Fibroblast of lung (primary cell): ENCODE measurements at regions not wholly inside any gene's neighbourhood (a gene's known extent, or its start where the extent isn't known, plus 50 kb on each side); places are given as distances from the start of the nearest gene placed in this dataset.

ENCODE experiments used
- DNase-seq, 2 donors: peaks; one replicate each; pipeline versions ENCODE4 v3.0.0 to v3.0.0-alpha.2; 2010; ENCODE audit warnings: low read depth in 2 of 2
- H2AFZ ChIP-seq: 2 replicates; pipeline ENCODE4 v1.5.1; 2012; ENCODE audit warnings: low read length, control low read depth, inconsistent platforms
- H3K27ac ChIP-seq: 2 replicates; pipeline ENCODE4 v1.5.1; 2011; ENCODE audit warnings: low read length, control low read depth; ENCODE audit not compliant: insufficient read depth
- H3K27me3 ChIP-seq: 2 replicates; pipeline ENCODE4 v1.5.1; 2011; ENCODE audit warnings: mild to moderate bottlenecking, low read length; ENCODE audit not compliant: control insufficient read depth, insufficient read depth
- H3K36me3 ChIP-seq: 2 replicates; pipeline ENCODE4 v1.5.1; 2011; ENCODE audit warnings: low read length; ENCODE audit not compliant: control insufficient read depth, insufficient read depth
- H3K4me1 ChIP-seq: 2 replicates; pipeline ENCODE4 v1.5.1; 2011; ENCODE audit warnings: low read length; ENCODE audit not compliant: control insufficient read depth, insufficient read depth; ENCODE audit errors: extremely low read depth
- H3K4me2 ChIP-seq: 2 replicates; pipeline ENCODE4 v1.5.1; 2011; ENCODE audit warnings: low read length, control low read depth; ENCODE audit not compliant: insufficient read depth; ENCODE audit errors: extremely low read depth
- H3K4me3 ChIP-seq, 4 experiments: fragments of 200-600 bp in 1 of 4; sonication (generic) in 1 of 4; replicated peaks in 1 of 4; 2 replicates each; pipeline ENCODE4 v1.5.1; 2011 to 2016; ENCODE audit warnings: low read length in 4 of 4, low read depth in 3 of 4, mild to moderate bottlenecking in 3 of 4, control low read depth in 2 of 4, inconsistent platforms in 1 of 4, mixed read lengths in 1 of 4; ENCODE audit not compliant: insufficient read depth in 1 of 4; ENCODE audit errors: control extremely low read depth in 1 of 4
- H3K79me2 ChIP-seq: 2 replicates; pipeline ENCODE4 v1.5.1; 2012; ENCODE audit warnings: mild to moderate bottlenecking, low read length, inconsistent platforms; ENCODE audit not compliant: control insufficient read depth, insufficient read depth
- H3K9ac ChIP-seq: 2 replicates; pipeline ENCODE4 v1.5.1; 2011; ENCODE audit warnings: mild to moderate bottlenecking, low read length, control low read depth; ENCODE audit not compliant: insufficient read depth
- H3K9me3 ChIP-seq: 2 replicates; pipeline ENCODE4 v1.5.1; 2012; ENCODE audit warnings: low read depth, low read length; ENCODE audit not compliant: control insufficient read depth, insufficient read depth
- H4K20me1 ChIP-seq: 2 replicates; pipeline ENCODE4 v1.5.1; 2011; ENCODE audit warnings: low read length; ENCODE audit not compliant: control insufficient read depth, insufficient read depth; ENCODE audit errors: extremely low read depth
- EZH2 ChIP-seq: IDR thresholded peaks from 2 replicates; pipeline ENCODE4 v1.5.1; 2012; ENCODE audit warnings: low read length, control low read depth, mild to moderate bottlenecking; ENCODE audit errors: missing control alignments
- TF ChIP-seq, protein P1 (sequence below), 2 donors: IDR thresholded peaks in 1 of 2; conservative IDR thresholded peaks in 1 of 2; 1 replicate in 1 of 2; 2 replicates in 1 of 2; pipeline ENCODE4 v1.5.1; 2011 to 2012; ENCODE audit warnings: low read length in 2 of 2, control low read depth in 1 of 2, inconsistent platforms in 1 of 2, low read depth in 1 of 2, mild to moderate bottlenecking in 1 of 2

DNA sequence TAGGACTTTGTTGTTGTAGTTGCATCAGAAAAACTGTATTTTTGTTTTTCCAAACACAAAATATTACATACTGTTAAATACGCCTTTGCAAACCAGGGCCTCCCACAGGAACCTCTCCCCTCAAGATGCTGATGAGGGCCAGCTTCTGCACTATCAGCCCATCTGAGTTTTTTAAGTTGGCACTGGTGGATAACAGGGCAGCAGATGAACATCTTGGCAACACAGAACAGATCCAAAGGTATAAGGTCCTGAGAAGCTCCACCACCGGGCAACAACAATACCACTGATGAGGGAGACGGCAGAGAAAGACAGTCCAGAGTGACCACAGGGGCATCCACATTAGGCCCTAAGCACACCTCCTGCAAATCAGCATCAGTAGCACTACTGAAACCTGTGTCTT lies 177.7 kb downstream of the DLL1 start:
- Histone ChIP-seq H3K4me1 (no peaks in the 10 kb centered on the region), H3K4me3 (no peak overlapping the region), H3K9ac (no peak overlapping the region), H3K27ac (no peak overlapping the region), H3K9me3 (no peaks in the 10 kb centered on the region), H3K27me3 (no peaks in the 10 kb centered on the region), H2AFZ (no peak overlapping the region), H4K20me1 (no peaks in the 10 kb centered on the region), H3K36me3 (no peaks in the 10 kb centered on the region), H3K79me2 (no peaks in the 10 kb centered on the region), H3K4me2 (no peak overlapping the region)
- no peak for DNase-seq
- no peak for TF ChIP-seq EZH2
- TF ChIP-seq, protein P1, sequence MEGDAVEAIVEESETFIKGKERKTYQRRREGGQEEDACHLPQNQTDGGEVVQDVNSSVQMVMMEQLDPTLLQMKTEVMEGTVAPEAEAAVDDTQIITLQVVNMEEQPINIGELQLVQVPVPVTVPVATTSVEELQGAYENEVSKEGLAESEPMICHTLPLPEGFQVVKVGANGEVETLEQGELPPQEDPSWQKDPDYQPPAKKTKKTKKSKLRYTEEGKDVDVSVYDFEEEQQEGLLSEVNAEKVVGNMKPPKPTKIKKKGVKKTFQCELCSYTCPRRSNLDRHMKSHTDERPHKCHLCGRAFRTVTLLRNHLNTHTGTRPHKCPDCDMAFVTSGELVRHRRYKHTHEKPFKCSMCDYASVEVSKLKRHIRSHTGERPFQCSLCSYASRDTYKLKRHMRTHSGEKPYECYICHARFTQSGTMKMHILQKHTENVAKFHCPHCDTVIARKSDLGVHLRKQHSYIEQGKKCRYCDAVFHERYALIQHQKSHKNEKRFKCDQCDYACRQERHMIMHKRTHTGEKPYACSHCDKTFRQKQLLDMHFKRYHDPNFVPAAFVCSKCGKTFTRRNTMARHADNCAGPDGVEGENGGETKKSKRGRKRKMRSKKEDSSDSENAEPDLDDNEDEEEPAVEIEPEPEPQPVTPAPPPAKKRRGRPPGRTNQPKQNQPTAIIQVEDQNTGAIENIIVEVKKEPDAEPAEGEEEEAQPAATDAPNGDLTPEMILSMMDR (conservative IDR thresholded peaks at IDR 0.05 in 1 of 2, IDR thresholded peaks at IDR 0.05 in 1 of 2; ENCODE audit: low read depth in 1 of 2, low read length in 2 of 2), result no peak

DNA sequence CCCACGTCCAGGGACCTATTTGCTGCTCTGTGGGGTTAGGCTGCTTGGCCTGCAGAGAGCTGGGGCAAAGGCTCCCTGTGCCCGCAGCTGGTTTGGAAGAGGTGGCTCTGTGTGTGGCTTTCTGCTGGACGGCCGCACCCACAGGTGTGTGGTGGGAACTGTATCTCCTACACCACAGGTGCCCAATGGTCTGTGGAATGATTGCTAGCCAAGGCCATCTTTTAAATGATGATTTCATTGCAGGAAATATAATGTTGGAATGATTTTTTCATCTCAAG lies 178.4 kb downstream of the DLL1 start:
- Histone ChIP-seq H3K36me3 (no peaks in the 10 kb centered on the region), H3K4me2 (no peak overlapping the region), H4K20me1 (no peaks in the 10 kb centered on the region), H3K79me2 (no peaks in the 10 kb centered on the region), H3K9ac (no peak overlapping the region), H3K27me3 (no peaks in the 10 kb centered on the region), H3K4me1 (no peaks in the 10 kb centered on the region), H3K4me3 (no peak overlapping the region), H3K9me3 (no peaks in the 10 kb centered on the region), H3K27ac (no peak overlapping the region), H2AFZ (no peak overlapping the region)
- no peak for DNase-seq
- TF ChIP-seq EZH2, result no peak
- TF ChIP-seq, protein P1 (conservative IDR thresholded peaks at IDR 0.05 in 1 of 2, IDR thresholded peaks at IDR 0.05 in 1 of 2; ENCODE audit: low read depth in 1 of 2, low read length in 2 of 2), result no peak

DNA sequence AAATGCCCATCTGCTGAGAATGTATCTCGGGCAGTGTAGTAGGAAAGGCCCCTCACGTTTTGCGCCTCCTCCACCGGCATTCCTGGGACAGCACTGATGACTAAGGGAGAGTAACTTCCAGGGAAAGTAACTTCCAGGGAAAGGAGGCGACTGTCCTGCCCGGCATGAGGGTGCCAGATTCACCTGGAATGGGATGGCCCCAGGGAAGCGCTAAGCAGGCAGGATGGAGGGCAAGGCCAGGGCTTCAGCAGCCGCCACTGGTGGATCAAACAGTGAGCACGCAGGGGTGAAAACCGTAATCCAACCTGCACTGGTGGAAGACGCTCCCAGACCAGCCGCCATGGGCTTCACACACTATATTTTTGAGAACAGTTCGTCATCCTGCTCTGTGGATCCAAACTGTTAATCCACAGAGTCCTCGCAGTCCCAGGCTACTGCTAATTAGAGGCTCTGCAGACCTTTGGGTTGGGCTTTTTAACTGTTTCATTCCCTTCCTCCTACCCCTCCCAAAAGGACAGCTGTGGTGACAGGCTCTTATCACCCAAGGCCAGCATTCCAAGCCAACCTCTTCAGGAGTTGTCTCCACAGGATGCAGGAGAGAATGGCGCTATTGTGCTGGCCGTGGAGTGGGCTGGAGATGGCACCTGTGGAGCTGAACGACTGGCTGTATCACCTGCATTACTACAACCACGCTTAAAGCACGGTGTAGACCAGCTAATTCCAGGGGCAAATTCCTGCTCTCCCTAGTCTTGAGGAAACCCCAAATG lies 178.9 kb downstream of the DLL1 start:
- no peak overlapping the region for H3K27ac ChIP-seq
- H3K9ac ChIP-seq, result no peak overlapping the region
- H4K20me1 ChIP-seq, result no peaks in the 10 kb centered on the region
- no peaks in the 10 kb centered on the region for H3K36me3 ChIP-seq
- no peaks in the 10 kb centered on the region for H3K27me3 ChIP-seq
- DNase-seq, result no peak
- H3K4me1 ChIP-seq, result no peaks in the 10 kb centered on the region
- no peaks in the 10 kb centered on the region for H3K79me2 ChIP-seq
- H3K9me3 ChIP-seq, result no peaks in the 10 kb centered on the region
- H2AFZ ChIP-seq, result no peak overlapping the region
- no peak overlapping the region for H3K4me2 ChIP-seq
- TF ChIP-seq, protein P1 (conservative IDR thresholded peaks at IDR 0.05 in 1 of 2, IDR thresholded peaks at IDR 0.05 in 1 of 2; ENCODE audit: low read depth in 1 of 2, low read length in 2 of 2), result no peak
- no peak for TF ChIP-seq EZH2
- no peak overlapping the region for H3K4me3 ChIP-seq
